ENCODE measurements at regions not wholly inside any gene's neighbourhood (a gene's known extent, or its start where the extent isn't known, plus 50 kb on each side); places are given as distances from the start of the nearest gene placed in this dataset.

- H3K4me1 Mint-ChIP-seq (ENCODE audit: low read depth): no peaks in the 10 kb centered on the region
- H3K4me3 Mint-ChIP-seq: no peak overlapping the region
- no peaks in the 10 kb centered on the region for H3K27me3 Mint-ChIP-seq
- no peaks in the 10 kb centered on the region for H3K36me3 Mint-ChIP-seq (ENCODE audit: low read depth)
- no peak overlapping the region for H3K27ac Mint-ChIP-seq
- no peaks in the 10 kb centered on the region for H3K9me3 Mint-ChIP-seq
- no peak for DNase-seq
These were observed 435.2 kb upstream of the NAALADL2 start for GRCh38 chr3:174423936-174424335.

DNA sequence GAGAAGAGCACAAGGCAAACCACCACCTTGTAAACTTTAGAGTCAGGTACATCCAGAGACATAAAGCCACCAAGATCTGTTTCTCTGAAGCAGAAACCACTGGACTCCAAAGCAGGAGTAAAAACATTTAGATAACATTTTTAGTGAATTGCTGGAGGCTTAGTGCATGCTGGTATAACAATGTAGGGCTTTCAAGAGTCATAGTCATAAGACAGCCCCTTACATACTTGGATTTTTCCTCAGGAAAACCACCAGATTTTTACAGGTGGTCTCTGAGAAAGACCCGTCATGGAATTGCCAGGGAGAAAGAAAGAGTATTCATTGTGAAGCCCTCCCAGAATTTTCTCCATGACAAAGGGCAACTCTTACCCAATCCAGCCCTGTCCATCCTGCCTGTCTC, 434.5 kb upstream of the NAALADL2 start:
- no peaks in the 10 kb centered on the region for H3K4me1 Mint-ChIP-seq (ENCODE audit: low read depth)
- H3K36me3 Mint-ChIP-seq (ENCODE audit: low read depth): no peaks in the 10 kb centered on the region
- no peaks in the 10 kb centered on the region for H3K9me3 Mint-ChIP-seq
- DNase-seq: no peak
- no peak overlapping the region for H3K4me3 Mint-ChIP-seq
- no peak overlapping the region for H3K27ac Mint-ChIP-seq
- no peaks in the 10 kb centered on the region for H3K27me3 Mint-ChIP-seq

GRCh38 chr3:174425422-174425821, 433.7 kb upstream of the NAALADL2 start:
- Mint-ChIP-seq H3K27me3 (no peaks in the 10 kb centered on the region), H3K9me3 (no peaks in the 10 kb centered on the region), H3K36me3 (ENCODE audit: low read depth) (no peaks in the 10 kb centered on the region), H3K27ac (no peak overlapping the region), H3K4me3 (no peak overlapping the region), H3K4me1 (ENCODE audit: low read depth) (no peaks in the 10 kb centered on the region)
- no peak for DNase-seq

DNA sequence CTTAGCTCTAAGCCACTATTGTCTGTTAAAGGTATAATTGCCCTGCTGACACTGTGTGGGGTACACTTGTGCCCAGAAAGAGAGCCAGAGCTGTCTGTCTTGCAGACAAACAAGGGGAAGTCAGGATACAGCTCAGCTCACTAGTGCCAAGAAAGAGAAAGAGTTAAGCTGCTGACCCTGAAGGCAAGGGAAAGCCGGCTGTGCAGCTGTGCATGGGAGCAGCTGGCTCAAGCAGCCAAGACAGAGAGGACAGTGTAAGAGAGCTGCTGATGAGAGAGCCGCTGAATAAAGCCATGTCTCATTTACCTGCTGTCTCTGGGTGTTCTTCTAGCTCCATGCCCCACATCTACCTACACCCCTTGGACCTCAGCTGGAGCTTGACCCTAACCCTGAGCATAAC, 428.1 kb upstream of the NAALADL2 start:
- no peaks in the 10 kb centered on the region for H3K4me1 Mint-ChIP-seq (ENCODE audit: low read depth)
- H3K9me3 Mint-ChIP-seq: no peaks in the 10 kb centered on the region
- no peak overlapping the region for H3K27ac Mint-ChIP-seq
- no peaks in the 10 kb centered on the region for H3K36me3 Mint-ChIP-seq (ENCODE audit: low read depth)
- DNase-seq: no peak
- H3K27me3 Mint-ChIP-seq: peaks cover 4% of the 10 kb centered on the region
- H3K4me3 Mint-ChIP-seq: no peak overlapping the region

GRCh38 chr3:174431717-174432116, 427.4 kb upstream of the NAALADL2 start:
- no peak for DNase-seq
- Mint-ChIP-seq H3K4me1 (ENCODE audit: low read depth) (no peaks in the 10 kb centered on the region), H3K27ac (no peak overlapping the region), H3K4me3 (no peak overlapping the region), H3K36me3 (ENCODE audit: low read depth) (no peaks in the 10 kb centered on the region), H3K27me3 (peaks cover 9% of the 10 kb centered on the region), H3K9me3 (no peaks in the 10 kb centered on the region)

GRCh38 chr3:174436367-174436766, 422.8 kb upstream of the NAALADL2 start:
- Mint-ChIP-seq H3K9me3 (no peaks in the 10 kb centered on the region), H3K36me3 (ENCODE audit: low read depth) (no peaks in the 10 kb centered on the region), H3K4me3 (no peak overlapping the region), H3K27ac (no peak overlapping the region), H3K27me3 (peaks cover 23% of the 10 kb centered on the region), H3K4me1 (ENCODE audit: low read depth) (peaks cover 8% of the 10 kb centered on the region)
- DNase-seq: no peak

GRCh38 chr3:174438501-174439145, 420.5 kb upstream of the NAALADL2 start:
- H3K4me1 Mint-ChIP-seq (ENCODE audit: low read depth): peaks cover 14% of the 10 kb centered on the region
- no peak for DNase-seq
- H3K4me3 Mint-ChIP-seq: no peak overlapping the region
- peaks cover 30% of the 10 kb centered on the region for H3K27me3 Mint-ChIP-seq
- H3K9me3 Mint-ChIP-seq: no peaks in the 10 kb centered on the region
- H3K36me3 Mint-ChIP-seq (ENCODE audit: low read depth): no peaks in the 10 kb centered on the region
- no peak overlapping the region for H3K27ac Mint-ChIP-seq

GRCh38 chr3:174439331-174440252, 419.5 kb upstream of the NAALADL2 start:
- no peak overlapping the region for H3K4me3 Mint-ChIP-seq
- no peaks in the 10 kb centered on the region for H3K9me3 Mint-ChIP-seq
- no peaks in the 10 kb centered on the region for H3K36me3 Mint-ChIP-seq (ENCODE audit: low read depth)
- peaks cover 30% of the 10 kb centered on the region for H3K27me3 Mint-ChIP-seq
- H3K4me1 Mint-ChIP-seq (ENCODE audit: low read depth): peaks cover 14% of the 10 kb centered on the region
- no peak for DNase-seq
- no peak overlapping the region for H3K27ac Mint-ChIP-seq

GRCh38 chr3:174440253-174440701, 418.9 kb upstream of the NAALADL2 start:
- no peaks in the 10 kb centered on the region for H3K36me3 Mint-ChIP-seq (ENCODE audit: low read depth)
- no peak for DNase-seq
- no peaks in the 10 kb centered on the region for H3K9me3 Mint-ChIP-seq
- peak overlapping the region; percentile 56 for H3K4me3 Mint-ChIP-seq
- H3K27ac Mint-ChIP-seq: no peak overlapping the region
- peaks cover 30% of the 10 kb centered on the region for H3K27me3 Mint-ChIP-seq
- H3K4me1 Mint-ChIP-seq (ENCODE audit: low read depth): peaks cover 14% of the 10 kb centered on the region

GRCh38 chr3:174440741-174441587, 418.2 kb upstream of the NAALADL2 start:
- peak; percentile 73 for DNase-seq
- peaks cover 26% of the 10 kb centered on the region for H3K27me3 Mint-ChIP-seq
- H3K4me3 Mint-ChIP-seq: peak overlapping the region; percentile 76
- H3K36me3 Mint-ChIP-seq (ENCODE audit: low read depth): no peaks in the 10 kb centered on the region
- peaks cover 14% of the 10 kb centered on the region for H3K4me1 Mint-ChIP-seq (ENCODE audit: low read depth)
- no peaks in the 10 kb centered on the region for H3K9me3 Mint-ChIP-seq
- peak overlapping the region; percentile 44 for H3K27ac Mint-ChIP-seq

DNA sequence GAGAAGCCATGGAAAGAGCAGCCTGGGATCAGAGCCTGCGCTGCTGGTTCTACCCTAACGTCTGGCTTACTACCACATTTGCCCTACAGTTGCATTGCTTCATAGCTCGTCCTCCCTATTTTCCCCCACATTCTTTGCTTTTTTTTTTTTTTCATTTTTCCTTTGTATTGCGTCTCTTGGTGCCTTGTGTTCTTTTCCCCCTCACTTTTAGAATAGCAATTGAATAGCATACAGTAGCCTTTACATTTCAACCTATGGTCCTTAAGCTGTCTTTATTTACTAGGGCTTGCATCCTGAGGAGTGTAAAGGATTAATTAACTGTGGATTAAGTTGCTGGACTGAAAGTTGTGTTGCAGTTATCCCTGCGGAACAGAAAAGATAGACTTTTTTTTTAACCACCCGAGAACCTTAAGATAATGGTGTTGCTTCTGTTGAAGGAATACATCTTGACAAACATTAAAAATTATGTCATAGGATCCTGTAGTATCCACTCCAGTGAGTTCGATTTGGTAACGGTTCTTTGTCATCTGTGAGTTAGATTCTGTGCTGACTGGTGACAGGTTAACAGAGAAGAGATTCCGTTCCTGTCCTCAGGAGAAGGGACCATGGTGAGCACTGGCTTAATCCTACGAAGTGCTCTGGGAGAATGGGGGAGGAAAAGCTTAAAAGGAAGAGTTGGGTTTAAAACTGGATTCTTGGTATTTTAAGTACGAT, 417.4 kb upstream of the NAALADL2 start:
- Mint-ChIP-seq H3K27me3 (peaks cover 20% of the 10 kb centered on the region), H3K36me3 (ENCODE audit: low read depth) (no peaks in the 10 kb centered on the region), H3K9me3 (no peaks in the 10 kb centered on the region), H3K4me1 (ENCODE audit: low read depth) (peaks cover 14% of the 10 kb centered on the region), H3K4me3 (peak overlapping the region; percentile 76), H3K27ac (peak overlapping the region; percentile 44)
- DNase-seq: no peak

DNA sequence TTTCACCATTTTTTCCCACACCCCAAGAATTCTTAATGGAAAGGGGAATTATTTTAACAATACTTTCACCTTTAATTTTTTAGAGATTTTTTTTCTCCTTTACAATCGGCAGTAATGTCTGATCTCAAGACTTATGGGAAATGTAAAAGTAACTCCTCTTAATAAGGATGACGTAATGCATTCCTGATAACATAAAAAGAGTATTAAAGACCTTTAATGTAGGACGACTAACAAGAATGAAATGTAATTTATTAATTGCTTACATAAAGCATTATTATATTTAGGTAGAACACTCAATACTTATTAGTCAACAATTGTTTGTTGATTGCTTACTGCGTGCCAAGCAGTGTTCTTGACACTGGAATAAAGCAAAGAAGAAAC, 416.8 kb upstream of the NAALADL2 start:
- H3K4me3 Mint-ChIP-seq: no peak overlapping the region
- H3K36me3 Mint-ChIP-seq (ENCODE audit: low read depth): no peaks in the 10 kb centered on the region
- H3K9me3 Mint-ChIP-seq: no peaks in the 10 kb centered on the region
- H3K4me1 Mint-ChIP-seq (ENCODE audit: low read depth): peaks cover 14% of the 10 kb centered on the region
- no peak overlapping the region for H3K27ac Mint-ChIP-seq
- H3K27me3 Mint-ChIP-seq: peaks cover 20% of the 10 kb centered on the region
- no peak for DNase-seq

DNA sequence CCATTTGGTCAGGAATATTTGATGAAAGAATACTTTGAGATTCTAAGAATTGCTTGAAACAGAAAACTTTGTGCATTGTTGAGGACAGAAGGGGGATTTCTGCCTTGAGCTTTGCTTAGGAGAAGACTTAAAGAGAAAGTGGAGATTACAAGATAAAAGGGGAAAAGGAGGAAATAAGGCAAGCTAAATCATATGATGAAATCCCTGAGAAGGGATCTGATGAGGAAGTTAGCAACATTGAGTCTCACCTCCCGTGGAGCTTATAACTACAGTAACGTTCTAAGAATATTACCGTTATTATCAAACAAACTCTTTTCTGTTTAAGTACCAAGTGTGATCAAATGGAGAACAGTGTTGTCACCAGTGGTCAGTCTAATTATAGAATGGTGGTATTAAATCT, 414.7 kb upstream of the NAALADL2 start:
- Mint-ChIP-seq H3K4me3 (no peak overlapping the region), H3K27me3 (peaks cover 17% of the 10 kb centered on the region), H3K4me1 (ENCODE audit: low read depth) (peaks cover 14% of the 10 kb centered on the region), H3K27ac (no peak overlapping the region), H3K9me3 (peaks cover 12% of the 10 kb centered on the region), H3K36me3 (ENCODE audit: low read depth) (no peaks in the 10 kb centered on the region)
- no peak for DNase-seq

- Mint-ChIP-seq H3K27me3 (no peaks in the 10 kb centered on the region), H3K36me3 (ENCODE audit: low read depth) (no peaks in the 10 kb centered on the region), H3K9me3 (peaks cover 21% of the 10 kb centered on the region), H3K27ac (no peak overlapping the region), H3K4me1 (ENCODE audit: low read depth) (no peaks in the 10 kb centered on the region), H3K4me3 (no peak overlapping the region)
- no peak for DNase-seq
These were observed 401.4 kb upstream of the NAALADL2 start for GRCh38 chr3:174457758-174458157.
